SK-N-MC (cell line): ENCODE measurements at regions not wholly inside any gene's neighbourhood (a gene's known extent, or its start where the extent isn't known, plus 50 kb on each side); places are given as distances from the start of the nearest gene placed in this dataset.

ENCODE experiments used
- EZH2 ChIP-seq: fragments of 200-600 bp; sonication (generic); IDR thresholded peaks from one replicate; pipeline ENCODE4 v1.6.1; 2017; ENCODE audit warnings: antibody characterized with exemption
- FOXP2 ChIP-seq: optimal IDR thresholded peaks from 2 replicates; pipeline ENCODE3; 2011; ENCODE audit warnings: mild to moderate bottlenecking, moderate library complexity; ENCODE audit not compliant: insufficient read depth; ENCODE audit errors: extremely low read length, control extremely low read depth

DNA sequence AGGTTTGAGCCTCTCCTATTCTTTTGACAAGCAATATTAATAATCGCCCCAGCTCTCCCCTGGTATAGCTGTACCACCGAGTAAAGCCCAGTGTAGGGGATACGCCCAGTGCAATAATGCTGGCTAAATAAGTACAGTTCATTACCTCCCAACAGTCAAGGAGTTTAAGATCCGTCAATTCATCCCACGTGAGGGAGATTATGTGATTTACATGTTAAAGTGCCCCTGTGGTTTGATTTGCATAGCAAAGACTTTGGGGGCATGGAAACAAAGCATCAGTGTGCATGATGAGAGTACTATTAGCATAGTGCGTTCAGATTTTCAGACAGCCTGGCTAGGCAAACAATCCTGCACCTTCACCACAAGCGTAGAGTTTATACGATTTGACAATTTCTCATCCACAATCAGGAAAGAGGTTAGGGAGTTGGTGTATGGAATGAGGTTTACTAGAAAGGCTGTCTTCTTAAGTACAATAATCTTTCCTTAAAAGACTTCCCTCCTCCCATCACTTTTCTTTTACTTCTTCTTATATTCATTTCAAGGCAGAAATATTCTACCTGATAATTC lies 754.0 kb downstream of the DIAPH3 start:
- TF ChIP-seq EZH2 (no peak), FOXP2 (no peak)
